Transverse colon (tissue), 4 donors: ENCODE measurements at regions not wholly inside any gene's neighbourhood (a gene's known extent, or its start where the extent isn't known, plus 50 kb on each side); places are given as distances from the start of the nearest gene placed in this dataset.

ENCODE experiments used
- DNase-seq: peaks from one replicate; pipeline ENCODE4 v3.0.0-alpha.2; 2019
- H3K27ac ChIP-seq, 4 donors: fragments of 200-600 bp; sonication (generic); 2 replicates each; pipeline ENCODE4 v1.5.1; 2016 to 2018; ENCODE audit warnings: inconsistent platforms in 4 of 4
- H3K27me3 ChIP-seq: fragments of 200-600 bp; sonication (generic); 2 replicates; pipeline ENCODE4 v1.5.1; 2017; ENCODE audit warnings: inconsistent platforms
- H3K36me3 ChIP-seq, 4 donors: fragments of 200-600 bp; sonication (generic); 2 replicates each; pipeline ENCODE4 v1.5.1; 2017 to 2019; ENCODE audit warnings: inconsistent platforms in 4 of 4
- H3K4me1 ChIP-seq, 4 donors: fragments of 200-600 bp; sonication (generic); 2 replicates each; pipeline ENCODE4 v1.5.1; 2017 to 2020; ENCODE audit warnings: inconsistent platforms in 4 of 4
- H3K4me3 ChIP-seq, 4 donors: fragments of 200-600 bp; sonication (generic); 1 replicate in 1 of 4; 2 replicates in 3 of 4; pipeline versions ENCODE4 v1.5.1 to v1.6.1; 2017 to 2019; ENCODE audit warnings: inconsistent platforms in 4 of 4
- H3K9me3 ChIP-seq, 2 donors: fragments of 200-600 bp; sonication (generic); 2 replicates each; pipeline ENCODE4 v1.5.1; 2017 to 2019; ENCODE audit warnings: inconsistent platforms in 2 of 2
- EP300 ChIP-seq: sonication (generic); formaldehyde crosslinking; IDR thresholded peaks from one replicate; pipeline ENCODE4 v1.6.1; 2017; ENCODE audit warnings: antibody characterized with exemption, low read depth
- POLR2A ChIP-seq: fragments of 450-650 bp; IDR thresholded peaks from one replicate; pipeline ENCODE4 v1.6.1; 2016; ENCODE audit warnings: antibody characterized with exemption, mild to moderate bottlenecking, moderate library complexity
- POLR2AphosphoS5 ChIP-seq, 3 donors: sonication (generic); formaldehyde crosslinking; IDR thresholded peaks; one replicate each; pipeline ENCODE4 v1.6.1; 2016; ENCODE audit warnings: antibody characterized with exemption in 3 of 3
- WGBS, 2 donors: methylation state at CpG; one replicate each; pipeline ENCODE4 v1.1.5; 2018; ENCODE audit warnings: low coverage in 1 of 2; 5-methylcytosine and 5-hydroxymethylcytosine counted together
- in situ Hi-C, 4 donors: fragments of 200-750 bp; cut with MboI; loops; one replicate each; pipeline versions ENCODE4 v1.15.0 to v1.15.1; 2017; ENCODE audit warnings: low sequenced_read_pairs in 3 of 4, low pct_ligation_motif_present in 1 of 4, low pct_unique_long_range_greater_than_20kb in 1 of 4
- intact Hi-C: fragments of 100-400 bp; cut with DNase I; formaldehyde crosslinking; loops from one replicate; pipeline ENCODE4 v1.15.1; 2023; ENCODE audit warnings: low total_unique reads
- TF ChIP-seq, protein P1 (sequence below), 5 experiments: fragments of 200-600 bp in 3 of 5; fragments of 450-650 bp in 2 of 5; sonication (generic) in 3 of 5; IDR thresholded peaks; 1 replicate in 2 of 5; 2 replicates in 3 of 5; pipeline ENCODE4 v1.5.1; 2016 to 2017; ENCODE audit warnings: antibody characterized with exemption in 5 of 5, inconsistent platforms in 3 of 5, mild to moderate bottlenecking in 2 of 5, moderate library complexity in 1 of 5

- Histone ChIP-seq H3K36me3 (no peaks in the 10 kb centered on the region), H3K4me1 (no peaks in the 10 kb centered on the region), H3K4me3 (no peak overlapping the region), H3K27ac (no peak overlapping the region), H3K9me3 (no peaks in the 10 kb centered on the region), H3K27me3 (no peaks in the 10 kb centered on the region)
- TF ChIP-seq POLR2A (no peak), EP300 (no peak)
- TF ChIP-seq, protein P1, sequence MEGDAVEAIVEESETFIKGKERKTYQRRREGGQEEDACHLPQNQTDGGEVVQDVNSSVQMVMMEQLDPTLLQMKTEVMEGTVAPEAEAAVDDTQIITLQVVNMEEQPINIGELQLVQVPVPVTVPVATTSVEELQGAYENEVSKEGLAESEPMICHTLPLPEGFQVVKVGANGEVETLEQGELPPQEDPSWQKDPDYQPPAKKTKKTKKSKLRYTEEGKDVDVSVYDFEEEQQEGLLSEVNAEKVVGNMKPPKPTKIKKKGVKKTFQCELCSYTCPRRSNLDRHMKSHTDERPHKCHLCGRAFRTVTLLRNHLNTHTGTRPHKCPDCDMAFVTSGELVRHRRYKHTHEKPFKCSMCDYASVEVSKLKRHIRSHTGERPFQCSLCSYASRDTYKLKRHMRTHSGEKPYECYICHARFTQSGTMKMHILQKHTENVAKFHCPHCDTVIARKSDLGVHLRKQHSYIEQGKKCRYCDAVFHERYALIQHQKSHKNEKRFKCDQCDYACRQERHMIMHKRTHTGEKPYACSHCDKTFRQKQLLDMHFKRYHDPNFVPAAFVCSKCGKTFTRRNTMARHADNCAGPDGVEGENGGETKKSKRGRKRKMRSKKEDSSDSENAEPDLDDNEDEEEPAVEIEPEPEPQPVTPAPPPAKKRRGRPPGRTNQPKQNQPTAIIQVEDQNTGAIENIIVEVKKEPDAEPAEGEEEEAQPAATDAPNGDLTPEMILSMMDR (IDR thresholded peaks at IDR 0.05), result no peak
- no peak for DNase-seq
- intact Hi-C loops, result no loop called here
- in situ Hi-C loops, result no loop called here
These were observed 318.3 kb upstream of the OPRM1 start for GRCh38 chr6:153720732-153721131.

DNA sequence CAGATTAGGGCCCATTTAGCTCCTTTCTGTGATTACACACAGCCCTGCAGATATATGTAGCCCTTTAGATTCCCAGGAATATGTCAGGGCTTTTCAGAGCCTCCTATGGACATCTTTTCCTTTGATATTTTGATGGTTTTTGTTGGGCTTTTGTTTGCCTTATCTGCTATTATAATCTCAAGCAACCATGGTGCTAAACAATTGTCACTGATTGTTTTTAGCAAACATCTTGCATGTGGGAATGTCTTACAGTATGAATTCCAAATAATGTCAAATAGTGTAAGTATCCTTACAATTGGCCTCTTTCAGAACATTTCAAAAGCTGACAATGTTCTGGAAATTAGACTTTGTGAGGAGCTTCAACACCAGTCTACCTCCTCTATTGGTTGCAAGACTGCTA lies 333.6 kb upstream of the OPRM1 start:
- no peak for TF ChIP-seq EP300
- Histone ChIP-seq H3K9me3 (peaks cover 0 to 8% of the 10 kb centered on the region in 2 donors), H3K4me3 (no peak overlapping the region), H3K4me1 (no peaks in the 10 kb centered on the region), H3K27me3 (no peaks in the 10 kb centered on the region), H3K27ac (no peak overlapping the region), H3K36me3 (no peaks in the 10 kb centered on the region)
- in situ Hi-C loops, result no loop called here
- intact Hi-C loops, result no loop called here
- no peak for DNase-seq

DNA sequence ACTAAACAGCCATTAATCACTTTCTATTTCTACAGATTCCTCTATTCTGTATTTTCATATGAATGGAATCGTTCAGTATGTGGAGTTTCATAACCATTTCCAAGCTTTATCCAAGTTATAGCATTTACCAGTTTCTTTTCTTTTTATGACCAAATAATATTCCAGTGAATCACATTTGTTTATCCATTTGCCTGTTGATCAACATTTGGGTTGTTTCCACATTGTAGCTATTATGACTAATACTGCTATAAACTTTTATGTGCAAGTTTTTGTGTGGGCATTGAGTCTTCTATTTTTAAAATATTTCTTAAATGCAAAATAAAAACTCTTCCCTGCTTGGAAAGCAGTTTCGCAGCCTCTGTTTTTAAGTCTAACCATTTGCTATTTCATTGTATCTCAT lies 336.4 kb upstream of the OPRM1 start:
- no peak for TF ChIP-seq POLR2AphosphoS5 (IDR thresholded peaks at IDR 0.05)
- TF ChIP-seq, protein P1 (IDR thresholded peaks at IDR 0.05), result no peak
- TF ChIP-seq POLR2A, result no peak
- TF ChIP-seq EP300, result no peak
- H3K27ac ChIP-seq, result no peak overlapping the region
- intact Hi-C loops, result no loop called here
- H3K27me3 ChIP-seq, result no peaks in the 10 kb centered on the region
- no peaks in the 10 kb centered on the region for H3K36me3 ChIP-seq
- in situ Hi-C loops, result no loop called here
- no peak for DNase-seq
- no peak overlapping the region for H3K4me3 ChIP-seq
- H3K9me3 ChIP-seq, result peaks cover 0 to 8% of the 10 kb centered on the region in 2 donors
- 61 to 66% methylated on average over 2 of the region's 2 CpGs for WGBS, 2 donors
- H3K4me1 ChIP-seq, result no peaks in the 10 kb centered on the region

DNA sequence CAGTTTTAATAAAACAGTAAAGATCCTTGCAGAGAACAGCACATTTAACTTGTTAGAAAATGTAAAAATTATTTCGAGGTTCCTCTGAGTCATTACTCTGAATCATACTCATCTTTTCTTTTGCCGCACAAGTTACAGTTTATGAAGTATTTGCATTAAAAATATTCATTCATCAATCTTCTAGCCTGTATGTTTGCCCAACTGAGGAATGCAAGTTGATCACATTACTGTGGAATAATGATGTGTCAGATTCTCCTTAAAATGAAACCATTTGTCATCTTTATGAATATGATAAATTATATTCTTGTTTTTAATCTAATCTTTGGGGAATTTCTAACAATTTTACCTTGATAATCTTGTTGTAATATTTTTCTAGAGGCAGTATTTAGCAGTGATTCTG lies 340.4 kb upstream of the OPRM1 start:
- Histone ChIP-seq H3K36me3 (no peaks in the 10 kb centered on the region), H3K27ac (no peak overlapping the region), H3K4me3 (no peak overlapping the region), H3K27me3 (no peaks in the 10 kb centered on the region), H3K9me3 (no peaks in the 10 kb centered on the region), H3K4me1 (no peaks in the 10 kb centered on the region)
- TF ChIP-seq, protein P1 (IDR thresholded peaks at IDR 0.05), result no peak
- no peak for TF ChIP-seq POLR2A
- no peak for TF ChIP-seq POLR2AphosphoS5 (IDR thresholded peaks at IDR 0.05)
- no peak for TF ChIP-seq EP300
- WGBS, 2 donors, result 84 to 87% methylated on average over 2 of the region's 2 CpGs
- intact Hi-C loops, result no loop called here
- in situ Hi-C loops, result no loop called here
- DNase-seq, result no peak

DNA sequence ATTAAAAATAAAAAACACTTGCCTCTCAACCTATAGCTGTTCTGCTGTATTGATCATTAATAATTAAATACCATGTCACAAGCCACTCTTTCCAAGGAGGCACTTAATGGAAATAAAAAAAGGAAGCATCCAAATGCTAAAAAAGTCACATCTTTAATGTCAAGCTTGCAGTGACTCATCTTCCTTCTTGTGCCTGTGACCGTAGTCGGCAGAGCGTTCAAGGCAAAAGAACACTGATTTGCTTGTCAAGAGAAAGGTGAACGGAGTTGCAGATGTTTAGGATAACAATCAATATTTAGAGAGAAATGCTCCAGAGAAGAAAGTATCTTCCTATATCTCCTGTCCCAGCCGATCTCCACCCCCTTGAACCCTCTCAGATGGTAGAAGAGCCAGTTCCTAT lies 341.0 kb upstream of the OPRM1 start:
- H3K36me3 ChIP-seq, result no peaks in the 10 kb centered on the region
- no peak overlapping the region for H3K4me3 ChIP-seq
- H3K4me1 ChIP-seq, result no peaks in the 10 kb centered on the region
- 72 to 75% methylated on average over 5 of the region's 5 CpGs for WGBS, 2 donors
- intact Hi-C loops, result no loop called here
- no peaks in the 10 kb centered on the region for H3K27me3 ChIP-seq
- in situ Hi-C loops, result no loop called here
- TF ChIP-seq POLR2AphosphoS5 (IDR thresholded peaks at IDR 0.05), result no peak
- TF ChIP-seq, protein P1 (IDR thresholded peaks at IDR 0.05), result no peak
- TF ChIP-seq EP300, result no peak
- TF ChIP-seq POLR2A, result no peak
- DNase-seq, result no peak
- H3K27ac ChIP-seq, result no peak overlapping the region
- H3K9me3 ChIP-seq, result no peaks in the 10 kb centered on the region
